HG03045 (cell line): ENCODE measurements at regions not wholly inside any gene's neighbourhood (a gene's known extent, or its start where the extent isn't known, plus 50 kb on each side); places are given as distances from the start of the nearest gene placed in this dataset.
"Not testable (repeated sequence)": the region's sequence is repeated elsewhere in the genome, so short reads cannot be mapped to it uniquely, and the experiment has no call there.

Source experiments
- ATAC-seq: cut with Tn5 transposase; IDR thresholded peaks from one replicate; pipeline ENCODE4 v1.9.1; 2021; ENCODE audit warnings: mild to moderate bottlenecking, moderate library complexity; ENCODE audit not compliant: unreplicated experiment

DNA sequence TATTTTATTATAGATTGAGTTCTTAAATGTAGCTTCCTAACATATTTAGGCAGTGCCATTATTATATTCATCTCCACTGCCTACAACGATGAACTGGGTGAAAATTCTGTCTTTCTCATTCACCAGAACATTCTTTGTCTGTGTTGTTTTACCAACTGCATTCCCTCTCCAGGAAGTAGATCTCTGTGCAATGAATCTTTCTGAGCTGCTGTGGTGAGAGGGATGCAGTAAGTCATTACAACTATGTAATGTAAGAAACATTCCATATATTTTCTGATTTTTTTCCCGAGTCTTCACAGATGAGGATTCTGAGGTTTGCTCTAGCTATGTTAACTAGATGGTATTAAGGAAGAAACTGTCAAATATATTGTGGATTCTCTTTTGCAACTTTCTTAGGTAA is 811.9 kb upstream of the PCDH7 start:
- no peak for ATAC-seq

DNA sequence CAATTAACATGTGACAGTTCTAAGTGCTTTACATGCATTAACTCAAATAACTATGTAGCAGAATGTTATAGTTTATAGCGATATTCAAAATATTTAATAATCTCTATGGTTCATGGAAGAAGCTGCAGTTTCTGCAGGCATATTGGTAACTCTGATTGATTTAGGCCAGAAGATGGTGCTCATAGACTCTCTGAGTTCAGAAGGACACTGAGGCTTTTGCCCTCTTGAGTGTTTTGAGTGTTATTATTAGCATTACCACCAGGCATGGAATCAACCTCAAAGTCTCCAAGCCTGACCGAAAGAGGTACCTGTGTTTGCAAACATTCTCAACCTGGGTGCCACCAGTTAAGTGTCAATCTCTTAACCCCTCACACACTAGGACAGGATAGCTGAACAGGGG is 792.3 kb upstream of the PCDH7 start:
- no peak for ATAC-seq

DNA sequence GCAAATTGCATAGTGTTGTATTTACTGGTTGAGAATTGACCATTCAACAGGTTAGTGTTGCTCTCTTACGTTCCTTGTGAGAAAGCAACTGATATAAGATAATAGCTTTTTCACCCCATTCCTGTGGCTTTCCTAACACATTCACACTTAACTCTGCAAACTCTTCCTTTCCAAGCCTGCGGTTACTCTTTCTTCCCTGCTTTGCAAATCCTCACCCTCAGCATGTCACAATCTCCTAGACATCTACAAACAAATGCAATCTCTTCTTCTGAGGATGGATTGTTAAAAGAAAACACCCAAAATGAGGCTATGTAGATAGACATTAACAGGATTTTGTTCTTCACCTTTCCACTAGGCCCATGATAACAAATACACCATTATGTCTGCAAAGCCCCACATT is 771.7 kb upstream of the PCDH7 start:
- ATAC-seq = no peak

DNA sequence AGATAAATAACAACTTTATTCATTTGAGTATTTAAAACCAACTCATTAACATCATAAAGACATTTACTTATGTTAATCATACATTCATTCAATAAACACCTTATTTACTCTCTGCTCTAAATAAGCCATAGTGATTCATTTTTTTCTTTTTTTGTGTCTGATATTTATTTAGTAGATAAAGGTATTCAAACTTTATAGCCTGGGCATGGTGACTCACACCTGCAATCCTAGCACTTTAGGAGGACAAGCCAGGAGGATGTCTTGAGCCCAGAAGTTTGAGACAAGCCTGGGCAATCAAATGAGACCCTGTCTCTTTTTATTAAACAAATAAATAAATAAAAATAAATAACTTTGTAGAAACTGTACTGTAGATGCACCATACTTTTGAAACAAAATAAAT is 771.3 kb upstream of the PCDH7 start:
- ATAC-seq = no peak

DNA sequence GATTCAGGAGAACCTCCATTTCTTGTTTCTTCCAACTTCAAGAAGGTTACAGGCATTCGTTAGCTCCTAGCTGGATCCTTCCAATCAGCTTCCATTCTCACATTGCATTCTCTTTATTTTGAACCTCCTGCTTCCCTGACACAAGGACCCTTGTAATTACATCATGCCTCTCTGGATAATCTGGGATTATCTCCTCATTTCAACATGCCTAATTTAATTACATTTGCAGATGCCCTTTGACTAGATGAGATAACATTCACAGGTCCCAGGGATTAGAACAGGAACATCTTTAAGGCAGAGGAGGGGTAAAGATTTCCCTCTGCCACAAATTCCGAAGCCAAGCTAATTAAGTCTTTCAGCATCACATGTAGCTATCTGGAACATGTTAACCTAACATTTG is 753.8 kb upstream of the PCDH7 start:
- ATAC-seq = no peak

DNA sequence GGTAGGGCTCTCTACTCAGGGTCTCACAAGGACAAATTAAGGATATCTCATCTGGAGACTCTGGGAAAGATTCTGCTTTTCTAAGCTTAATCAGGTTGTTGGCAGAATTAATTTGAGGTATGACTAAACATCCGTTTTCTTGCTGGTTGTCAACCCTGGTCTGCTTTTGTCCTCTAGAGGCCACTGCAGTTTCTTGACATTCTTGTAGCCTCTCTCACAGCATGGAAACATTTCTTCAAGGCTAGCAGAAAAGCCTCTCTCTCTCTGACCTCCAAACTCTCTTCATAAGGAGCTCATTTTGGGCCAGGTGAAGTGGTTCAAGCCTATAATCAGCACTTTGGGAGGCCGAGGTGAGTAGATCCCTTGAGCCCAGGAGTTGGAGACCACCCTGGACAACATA is 749.5 kb upstream of the PCDH7 start:
- ATAC-seq = no peak

DNA sequence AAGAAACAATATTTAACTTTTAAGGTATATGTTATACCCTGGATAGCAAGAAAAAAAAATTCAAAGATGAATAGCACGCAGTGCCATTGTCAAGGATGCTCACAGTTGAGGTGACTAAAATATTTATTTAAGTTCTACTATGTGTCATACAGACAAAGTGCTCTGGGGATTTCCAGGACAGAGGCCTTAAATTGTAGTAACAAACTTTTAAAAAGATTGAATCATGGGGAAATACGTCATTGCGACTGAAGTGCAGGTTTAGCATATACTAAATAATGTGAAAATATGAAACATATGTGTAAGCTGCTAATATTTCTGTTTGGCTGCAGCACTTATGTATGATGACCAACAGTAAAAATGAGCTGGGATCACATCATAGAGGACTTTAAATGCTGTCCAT is 748.0 kb upstream of the PCDH7 start:
- ATAC-seq = no peak

DNA sequence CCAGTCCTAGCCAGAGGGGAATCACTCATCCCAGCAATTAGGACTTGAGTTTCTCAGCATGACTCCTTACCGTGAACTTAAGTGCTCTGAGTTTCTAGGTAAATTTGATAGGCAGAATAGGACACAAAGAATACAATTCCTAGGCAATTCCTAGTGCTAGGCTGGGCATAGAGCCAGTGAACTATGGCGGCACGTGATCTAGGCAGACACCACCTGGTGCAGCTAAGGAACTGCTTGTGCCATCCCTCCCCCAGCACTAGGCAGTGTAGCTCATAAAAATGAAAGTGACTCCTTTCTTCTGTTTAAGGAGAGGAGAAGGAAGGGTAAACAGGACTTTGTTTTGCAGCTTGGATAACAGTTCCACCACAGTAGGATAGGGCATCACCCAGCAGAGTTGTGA is 736.3 kb upstream of the PCDH7 start:
- ATAC-seq = no peak

DNA sequence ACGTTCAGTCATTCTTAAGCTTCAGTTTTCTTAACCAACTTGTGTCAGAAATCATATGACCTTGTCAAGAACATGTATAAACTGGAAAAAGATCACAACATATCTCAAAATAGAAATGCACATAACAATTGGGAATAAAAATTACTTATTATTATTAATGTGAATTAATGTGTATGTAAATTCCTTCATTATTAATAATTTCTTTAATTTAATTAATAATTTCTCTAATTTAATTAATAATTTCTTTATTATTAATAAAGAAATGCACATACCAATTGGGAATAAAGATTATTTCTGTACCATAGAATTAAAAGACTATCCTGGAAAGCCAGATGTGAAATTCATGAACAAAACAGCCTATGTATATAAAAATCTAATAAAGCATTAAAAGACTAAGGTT is 718.5 kb upstream of the PCDH7 start:
- no peak for ATAC-seq

DNA sequence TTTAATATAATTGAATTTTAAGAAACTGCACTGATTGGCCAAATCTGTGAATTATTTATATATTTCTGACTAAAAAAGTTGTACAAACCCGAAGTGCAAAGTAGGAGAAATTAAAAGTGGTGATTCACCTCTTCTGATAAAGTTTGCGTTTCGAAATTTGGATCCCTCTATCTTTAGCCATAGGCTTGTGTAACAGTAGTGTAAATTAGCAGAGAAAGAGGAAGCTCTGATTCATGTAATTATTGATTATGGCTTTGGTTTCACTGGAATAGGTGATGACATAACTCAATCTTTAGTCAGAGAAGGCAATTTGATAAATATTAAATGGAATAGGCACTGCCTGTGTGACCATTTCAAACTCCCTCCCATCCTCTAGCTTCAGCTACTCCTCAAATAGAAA is 717.8 kb upstream of the PCDH7 start:
- ATAC-seq = no peak

DNA sequence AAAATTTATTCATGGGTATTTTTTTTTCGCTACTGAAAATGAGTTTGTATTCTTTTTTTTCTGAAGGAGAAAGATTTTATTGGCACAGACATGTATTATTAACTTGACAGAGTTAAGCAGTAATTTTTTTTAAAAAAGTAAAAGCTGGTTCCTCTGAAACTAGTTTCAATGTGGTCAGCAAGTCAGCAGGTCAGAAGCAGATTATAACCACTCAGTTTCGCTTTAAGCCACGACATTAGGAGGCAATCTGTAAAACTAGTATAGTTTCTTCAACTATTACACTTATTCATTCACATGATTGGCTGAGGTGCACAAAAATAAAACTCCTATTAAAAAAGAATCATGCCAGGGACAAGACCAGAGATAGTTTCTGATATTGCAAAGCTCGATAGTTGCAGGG is 714.2 kb upstream of the PCDH7 start:
- no peak for ATAC-seq

DNA sequence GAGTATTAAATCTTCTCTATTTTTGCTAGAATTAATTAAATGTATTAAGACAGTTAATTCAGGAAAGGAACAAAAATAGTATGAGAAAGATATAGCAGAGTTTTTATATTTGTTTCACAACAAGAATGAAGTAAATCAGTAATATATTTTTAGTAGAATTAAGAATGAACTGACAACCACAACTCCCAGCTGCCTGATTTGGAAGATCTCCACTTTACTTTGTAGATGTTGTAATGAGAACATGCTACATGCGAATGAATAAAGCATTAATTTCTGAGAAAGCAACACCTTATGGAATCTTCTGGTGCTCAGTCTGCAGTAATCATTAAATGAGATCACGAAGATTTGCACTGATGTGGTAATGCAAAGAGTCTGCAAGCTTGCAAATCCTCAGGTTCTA is 695.6 kb upstream of the PCDH7 start:
- ATAC-seq = no peak

DNA sequence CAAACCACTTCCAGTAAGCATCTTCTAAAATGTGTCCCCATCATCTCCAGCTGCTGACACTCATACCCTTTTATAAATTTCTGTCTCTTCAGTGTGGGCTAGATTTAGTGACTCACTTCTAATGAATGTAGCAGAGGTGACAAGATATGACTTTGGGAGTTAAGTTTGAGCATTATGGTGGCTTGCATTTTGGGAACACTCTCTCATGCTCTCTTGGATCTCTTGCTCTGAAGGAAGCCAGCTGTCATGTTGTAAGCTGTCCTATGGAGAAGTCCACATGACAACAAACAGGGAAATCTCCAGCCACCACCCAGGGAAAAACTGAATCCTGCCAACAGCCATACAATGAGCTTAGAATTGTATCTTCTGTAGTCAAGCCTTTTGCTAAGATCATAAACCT is 691.3 kb upstream of the PCDH7 start:
- ATAC-seq = no peak

DNA sequence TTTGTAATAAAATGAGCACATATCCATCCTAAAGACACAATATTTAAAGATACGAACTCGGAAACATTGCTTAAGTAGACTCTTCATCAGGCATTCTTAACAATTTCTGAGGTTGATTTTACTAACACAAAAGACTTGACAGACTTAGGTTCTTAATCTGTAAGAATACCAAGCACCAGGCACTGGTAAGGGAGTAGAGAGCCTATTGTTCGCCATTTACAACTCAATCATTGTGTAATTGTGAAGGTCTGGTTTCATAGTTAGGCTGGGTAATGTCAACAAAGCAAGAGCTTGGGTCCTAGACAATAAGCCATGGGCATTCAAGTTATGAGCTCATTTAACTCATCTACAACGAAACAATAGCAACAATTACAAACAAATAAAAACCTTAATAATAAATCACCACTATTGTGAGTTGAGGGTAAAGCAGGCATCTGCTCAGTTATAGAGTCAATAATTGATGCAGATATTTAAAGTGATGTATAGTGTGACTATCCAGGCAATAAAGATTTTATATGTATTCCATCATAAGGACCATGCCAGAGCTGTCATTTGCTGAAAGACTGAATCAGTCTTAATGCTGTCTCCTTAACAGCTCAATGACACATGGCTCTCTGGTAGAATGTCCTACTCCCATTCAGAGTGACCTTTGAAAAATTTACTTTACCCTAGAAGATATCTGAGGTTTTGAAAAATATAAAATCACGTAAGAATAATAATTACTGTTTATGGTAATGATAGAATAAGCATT is 664.0 kb upstream of the PCDH7 start:
- no peak for ATAC-seq

DNA sequence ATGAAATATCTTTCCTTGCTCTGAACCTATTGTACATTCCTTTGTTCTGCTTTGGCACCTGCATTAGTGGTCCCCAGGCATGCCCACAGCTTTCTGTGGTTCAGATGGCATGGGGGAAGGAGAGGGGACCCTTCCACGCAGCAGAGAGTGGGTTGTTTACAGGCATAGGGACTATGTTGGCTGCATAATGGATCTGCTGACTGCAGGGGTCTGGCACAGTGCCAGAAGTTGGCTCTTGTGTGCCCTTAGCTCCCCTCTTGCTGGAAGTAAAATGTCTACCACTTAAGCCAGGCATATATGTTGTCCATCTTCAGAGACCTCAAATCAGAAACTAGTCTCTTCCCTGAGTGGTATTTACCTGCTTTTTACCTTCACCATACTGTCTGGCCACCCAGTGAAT is 651.9 kb upstream of the PCDH7 start:
- ATAC-seq = no peak

DNA sequence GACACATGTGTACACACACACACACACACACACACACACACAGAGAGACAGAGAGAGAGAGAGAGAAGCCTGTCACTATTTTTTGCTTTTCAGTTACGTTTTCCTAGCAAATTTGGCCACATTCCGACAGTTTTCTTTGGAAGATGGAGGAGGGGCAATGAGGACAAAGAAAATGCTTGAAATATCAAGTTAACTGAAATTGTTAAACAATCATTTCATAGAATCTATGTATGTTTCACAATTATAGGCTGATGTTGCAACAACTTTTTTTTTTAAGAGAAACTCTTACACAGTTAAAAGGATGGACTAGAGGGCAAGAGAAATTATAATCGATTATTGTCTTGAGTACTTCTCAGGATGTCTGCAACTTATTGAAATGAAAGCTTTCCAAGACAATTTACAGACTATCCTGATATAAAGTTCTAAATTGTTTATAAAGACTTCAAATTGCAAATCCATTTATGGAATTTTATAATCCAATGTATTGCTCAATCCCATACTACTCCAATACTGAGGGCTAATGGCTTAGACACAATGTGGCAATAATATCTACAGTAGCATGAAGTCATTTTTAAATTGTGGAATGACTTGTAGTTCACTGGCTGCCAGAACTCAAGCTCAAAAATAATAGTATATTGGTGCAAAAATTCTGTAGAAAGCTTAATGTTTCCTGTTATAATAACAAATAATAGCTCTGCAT is 647.0 kb upstream of the PCDH7 start:
- no peak for ATAC-seq

DNA sequence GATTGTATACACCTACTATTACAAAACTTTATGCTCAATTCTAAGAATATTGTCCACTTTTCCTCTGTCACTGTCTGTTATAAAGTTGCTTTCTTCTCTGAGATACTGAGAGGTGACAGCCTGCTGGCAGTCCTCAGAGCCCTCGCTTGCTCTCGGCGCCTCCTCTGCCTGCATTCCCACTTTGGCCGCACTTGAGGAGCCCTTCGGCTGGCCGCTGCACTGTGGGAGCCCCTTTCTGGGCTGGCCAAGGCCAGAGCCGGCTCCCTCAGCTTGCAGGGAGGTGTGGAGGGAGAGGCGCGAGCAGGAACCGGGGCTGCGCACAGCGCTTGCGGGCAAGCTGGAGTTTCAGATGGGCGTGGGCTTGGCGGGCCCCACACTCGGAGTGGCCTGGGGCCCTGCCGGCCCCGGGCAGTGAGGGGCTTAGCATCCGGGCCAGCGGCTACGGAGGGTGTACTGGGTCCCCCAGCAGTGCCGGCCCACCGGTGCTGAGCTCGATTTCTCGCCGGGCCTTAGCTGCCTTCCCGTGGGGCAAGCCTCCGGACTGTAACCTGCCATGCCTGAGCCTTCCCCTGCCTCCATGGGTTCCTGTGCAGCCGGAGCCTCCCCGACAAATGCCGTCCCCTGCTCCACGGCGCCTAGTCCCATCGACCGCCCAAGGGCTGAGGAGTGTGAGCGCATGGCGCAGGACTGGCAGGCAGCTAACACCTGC is 627.6 kb upstream of the PCDH7 start:
- not testable (repeated sequence) for ATAC-seq

DNA sequence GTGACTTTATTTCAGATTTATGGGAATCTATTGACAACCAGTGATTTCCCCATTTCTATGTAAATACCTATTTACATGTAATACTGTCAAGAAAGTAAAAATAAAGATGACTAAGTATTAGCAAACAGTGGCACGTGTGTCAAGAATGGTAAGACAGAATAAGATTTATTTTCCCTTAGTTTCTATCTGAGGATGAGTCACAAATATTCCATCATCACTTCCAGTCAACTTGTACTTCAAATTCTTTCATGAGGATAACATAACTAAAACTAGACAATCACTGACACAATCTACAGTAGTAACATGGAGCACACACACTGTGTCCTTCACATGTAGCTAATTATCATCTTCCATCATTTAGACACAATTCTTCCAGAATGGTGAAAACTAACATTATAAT is 625.3 kb upstream of the PCDH7 start:
- ATAC-seq = no peak

DNA sequence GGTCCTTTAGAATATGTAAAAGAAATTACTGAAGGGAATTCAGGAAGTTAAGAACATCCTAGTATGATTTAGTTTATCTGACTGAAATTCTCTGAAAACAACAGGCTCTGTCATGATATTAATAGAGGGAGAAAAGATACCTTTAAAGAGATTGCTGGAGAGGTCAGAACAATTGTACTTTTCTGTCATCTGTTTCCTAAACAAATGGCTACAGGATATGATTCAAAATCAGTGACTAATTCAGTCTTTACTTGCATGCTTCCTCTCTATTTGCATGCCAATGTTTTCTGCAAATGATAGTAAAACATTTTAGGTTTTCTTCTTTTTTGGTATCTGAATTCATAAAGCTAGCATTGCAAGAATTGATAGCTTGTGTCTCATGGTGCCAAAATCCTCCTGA is 616.7 kb upstream of the PCDH7 start:
- no peak for ATAC-seq

DNA sequence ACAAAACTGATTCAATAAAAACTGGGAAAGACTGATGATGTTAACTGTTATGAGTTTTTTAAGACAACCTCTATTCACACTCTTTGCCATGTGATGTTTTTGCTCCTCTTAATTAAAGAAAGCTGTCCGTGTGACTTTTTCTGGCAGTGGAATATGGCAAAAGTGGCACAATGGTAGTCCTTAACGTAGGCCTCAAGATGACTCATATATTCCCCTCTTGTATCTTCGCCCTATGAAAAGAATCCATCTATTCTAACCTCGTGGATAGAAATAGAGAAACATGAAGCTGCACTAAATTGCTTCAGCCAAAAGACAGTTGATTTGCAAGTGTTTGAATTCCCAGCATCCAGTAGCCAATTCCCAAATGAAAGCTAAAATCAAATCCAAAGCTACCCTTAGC is 603.8 kb upstream of the PCDH7 start:
- ATAC-seq = no peak

DNA sequence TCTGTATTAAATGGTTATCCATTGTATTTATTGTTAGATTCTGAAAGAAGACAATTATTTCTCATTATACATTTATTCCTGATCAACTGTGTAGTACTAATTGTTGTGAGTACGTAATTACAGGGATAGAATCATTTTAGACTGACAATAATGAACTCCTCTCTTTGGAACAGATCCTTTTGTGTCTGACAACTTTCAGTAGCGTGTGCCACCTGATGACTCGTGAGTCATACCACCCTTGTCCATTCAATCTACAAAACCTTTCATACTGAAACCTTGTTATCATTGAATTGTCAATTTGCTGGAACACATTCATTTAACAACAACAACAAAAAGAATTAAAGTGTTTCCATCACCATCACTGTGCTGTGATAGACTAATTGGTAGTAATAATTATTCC is 602.7 kb upstream of the PCDH7 start:
- no peak for ATAC-seq

DNA sequence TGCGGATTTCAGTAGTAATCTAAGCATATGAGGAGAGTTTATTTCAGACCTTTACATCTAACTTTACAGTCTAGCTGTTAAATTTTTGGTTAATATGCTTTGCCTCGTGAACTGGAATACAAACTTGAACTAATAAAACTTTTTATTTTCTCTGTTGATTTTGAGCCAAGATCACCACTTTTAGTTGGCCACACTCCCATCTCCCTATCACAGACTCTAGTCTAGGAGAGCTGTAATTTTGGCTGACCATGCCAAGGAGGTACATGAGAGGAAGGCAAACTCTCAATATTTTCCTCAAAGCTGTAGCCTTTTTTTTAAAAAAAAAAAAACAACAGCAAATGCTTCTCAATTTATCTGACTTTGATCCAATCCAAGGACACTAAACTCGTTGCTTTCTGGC is 597.5 kb upstream of the PCDH7 start:
- no peak for ATAC-seq
